ENCODE measurements at regions not wholly inside any gene's neighbourhood (a gene's known extent, or its start where the extent isn't known, plus 50 kb on each side); places are given as distances from the start of the nearest gene placed in this dataset.
"Not testable (repeated sequence)": the region's sequence is repeated elsewhere in the genome, so short reads cannot be mapped to it uniquely, and the experiment has no call there.

DNA sequence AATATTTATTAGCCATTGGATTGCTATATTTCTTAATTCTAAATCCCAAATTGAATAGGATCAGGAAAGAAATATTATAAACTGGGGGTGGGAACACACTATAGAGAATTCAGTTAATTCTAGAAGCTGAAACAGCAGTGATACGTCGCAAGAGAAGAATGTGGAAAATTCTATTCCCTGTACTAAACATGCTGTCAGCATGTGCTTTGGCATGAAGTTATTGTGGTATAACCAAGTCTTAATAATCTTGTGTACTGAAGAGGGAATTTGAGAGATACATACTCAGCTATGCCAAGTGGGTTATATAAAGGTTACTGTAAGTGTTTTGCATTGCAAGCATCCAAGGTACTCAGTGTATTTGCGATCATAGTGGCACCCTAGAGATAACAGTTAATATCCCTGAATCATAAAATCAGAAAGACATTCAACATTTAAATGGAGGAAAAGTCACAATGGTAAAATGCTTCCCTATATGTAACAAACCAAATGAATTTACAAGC is 1492.9 kb upstream of the C9orf72 start:
- DNase-seq: no peak

GRCh38 chr9:29068461-29068860 is 1495.2 kb upstream of the C9orf72 start:
- no peak for DNase-seq

DNA sequence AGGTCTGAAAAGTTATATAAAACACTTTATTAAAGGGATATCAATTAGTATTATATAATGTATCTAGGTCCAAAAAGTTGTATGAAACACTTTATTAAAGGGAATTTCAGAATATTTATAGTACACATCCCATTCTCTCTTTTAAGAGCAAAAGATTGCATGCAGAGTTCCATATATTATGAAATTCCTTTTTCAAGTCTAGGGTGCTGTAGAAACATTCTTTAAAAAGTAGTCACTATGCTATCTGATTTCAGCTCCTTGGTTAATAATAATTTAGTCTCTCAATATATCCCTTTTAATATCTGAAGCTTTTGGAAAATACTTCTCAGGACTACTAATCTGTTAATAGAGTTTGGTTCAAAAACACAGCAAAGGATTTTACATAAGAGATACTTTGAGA is 1496.1 kb upstream of the C9orf72 start:
- no peak for DNase-seq

- no peak for DNase-seq
Measured at GRCh38 chr9:29078063-29078666, 1504.9 kb upstream of the C9orf72 start.

DNA sequence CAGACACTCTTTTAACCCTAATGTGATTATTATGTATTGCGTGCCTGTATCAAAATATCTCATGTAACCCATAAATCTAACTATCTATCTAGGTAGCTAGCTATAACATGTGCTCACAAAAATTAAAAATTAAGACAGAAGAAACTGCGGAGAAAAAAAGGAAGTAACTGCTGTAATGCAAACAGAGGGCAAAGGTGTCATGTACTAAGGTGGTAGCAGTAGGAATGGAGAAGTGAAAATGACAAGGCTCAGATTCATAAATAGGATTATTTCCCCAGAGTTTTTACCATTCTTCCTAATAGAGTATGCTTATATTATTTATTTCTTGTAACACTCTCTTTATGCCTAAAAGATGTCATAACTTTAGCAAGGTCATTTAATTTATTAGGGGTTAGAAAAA is 1527.5 kb upstream of the C9orf72 start:
- DNase-seq: no peak

- DNase-seq: not testable (repeated sequence)
Measured at GRCh38 chr9:29104166-29104565, 1530.9 kb upstream of the C9orf72 start.

GRCh38 chr9:29118555-29118954 is 1545.3 kb upstream of the C9orf72 start:
- DNase-seq: no peak

DNA sequence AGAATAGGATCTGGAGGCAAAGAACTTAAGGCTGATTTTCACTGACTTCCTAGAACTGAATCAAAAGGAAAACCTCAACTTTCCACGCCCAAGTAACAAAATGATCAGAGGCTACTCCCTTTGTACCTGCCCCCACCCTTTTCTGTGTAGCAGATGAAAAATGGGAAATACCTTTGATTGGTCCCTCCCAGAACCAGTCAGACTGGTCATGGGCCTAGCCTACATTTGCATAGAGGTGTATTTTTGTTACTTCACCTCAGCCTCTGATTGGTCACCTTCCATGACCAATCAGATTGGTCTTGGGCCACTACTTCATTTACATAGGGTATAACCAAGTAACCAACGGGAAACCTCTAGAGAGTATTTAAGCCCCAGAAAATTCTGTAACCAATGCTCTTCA is 1553.5 kb upstream of the C9orf72 start:
- DNase-seq: no peak

GRCh38 chr9:29129763-29130162 is 1556.5 kb upstream of the C9orf72 start:
- DNase-seq: no peak

DNA sequence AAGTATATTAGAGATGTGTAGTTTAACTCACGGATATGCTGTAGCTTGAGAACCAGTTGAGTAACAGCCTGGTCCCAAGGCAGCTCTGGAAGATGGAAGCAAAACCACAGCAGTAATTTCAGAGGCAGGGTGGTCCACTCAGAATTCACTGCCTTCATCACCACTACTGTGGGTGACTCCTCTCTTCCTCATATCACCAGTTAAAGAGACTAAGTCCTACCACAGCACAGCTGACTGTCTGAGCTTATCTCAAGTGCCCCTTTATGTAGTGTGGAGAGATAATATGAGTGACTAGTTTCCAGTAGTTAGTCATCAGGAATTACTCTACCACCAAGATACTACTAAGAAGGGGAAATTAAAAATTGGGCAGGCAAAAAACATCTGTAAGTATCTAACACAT is 1571.2 kb upstream of the C9orf72 start:
- DNase-seq: no peak

DNA sequence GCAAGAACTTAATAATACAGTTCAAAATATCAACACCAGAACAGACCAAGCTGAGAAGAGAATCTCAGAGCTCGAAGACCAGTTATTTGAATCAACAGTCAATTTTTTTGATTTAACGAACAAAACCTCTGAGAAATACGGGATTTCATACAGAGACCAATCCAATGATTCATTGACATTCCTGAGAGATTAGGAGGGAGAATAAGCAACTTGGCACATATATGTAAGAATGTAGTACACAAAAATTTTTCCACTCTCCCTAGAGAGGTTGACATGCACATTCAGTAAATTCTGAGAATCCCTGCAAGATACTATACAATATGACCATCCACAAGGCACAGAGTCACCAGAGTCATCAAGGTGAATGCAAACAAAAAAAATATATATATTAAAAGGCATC is 1577.3 kb upstream of the C9orf72 start:
- no peak for DNase-seq

DNA sequence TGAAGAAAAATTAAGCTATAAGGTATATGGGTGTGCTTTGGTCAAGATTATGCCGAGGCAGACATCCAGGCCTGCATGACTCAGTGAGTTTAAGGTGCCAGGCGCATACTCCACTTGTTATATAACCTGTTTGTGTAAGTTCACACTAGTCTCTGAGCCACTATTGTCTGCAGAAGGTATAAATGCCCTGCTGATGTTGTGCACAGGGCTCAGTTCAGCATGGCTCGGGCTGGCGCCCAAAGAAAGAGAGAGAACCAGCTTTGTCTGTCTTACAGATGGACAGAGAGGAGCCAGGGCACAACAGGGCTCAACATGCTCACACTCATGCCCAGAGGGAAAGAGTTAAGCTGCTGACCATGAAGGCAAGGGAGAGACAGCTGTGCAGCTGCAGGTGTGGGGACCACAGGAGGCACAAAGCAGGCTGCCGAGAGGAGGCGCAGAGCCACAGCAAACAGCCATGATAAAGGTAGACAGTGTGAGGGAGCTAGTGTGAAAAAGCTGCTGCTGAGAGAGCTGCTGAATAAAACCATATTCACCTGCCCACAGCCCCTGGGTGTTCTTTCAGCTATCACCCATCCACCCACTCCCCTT is 1587.6 kb upstream of the C9orf72 start:
- no peak for DNase-seq

DNA sequence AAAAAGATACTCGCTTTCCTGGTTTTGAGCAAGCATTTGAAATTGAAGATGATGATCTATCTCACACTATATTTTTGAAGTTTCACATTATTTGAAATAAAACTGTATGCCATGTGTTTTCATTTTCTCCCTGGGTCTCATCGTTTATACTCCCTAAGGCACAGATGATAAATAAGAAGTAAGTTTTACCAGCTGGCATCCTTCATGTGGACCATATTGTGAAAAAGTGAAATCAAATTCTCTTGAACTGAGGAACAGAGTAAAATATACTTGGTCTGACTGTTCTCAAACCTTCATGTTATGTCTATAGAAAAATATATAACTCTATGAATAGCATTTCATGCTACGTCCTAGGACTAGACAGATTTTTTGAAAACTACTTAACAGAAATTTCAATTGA is 1600.9 kb upstream of the C9orf72 start:
- DNase-seq: no peak

- no peak for DNase-seq
Measured at GRCh38 chr9:29176231-29176630, 1603.0 kb upstream of the C9orf72 start.

DNA sequence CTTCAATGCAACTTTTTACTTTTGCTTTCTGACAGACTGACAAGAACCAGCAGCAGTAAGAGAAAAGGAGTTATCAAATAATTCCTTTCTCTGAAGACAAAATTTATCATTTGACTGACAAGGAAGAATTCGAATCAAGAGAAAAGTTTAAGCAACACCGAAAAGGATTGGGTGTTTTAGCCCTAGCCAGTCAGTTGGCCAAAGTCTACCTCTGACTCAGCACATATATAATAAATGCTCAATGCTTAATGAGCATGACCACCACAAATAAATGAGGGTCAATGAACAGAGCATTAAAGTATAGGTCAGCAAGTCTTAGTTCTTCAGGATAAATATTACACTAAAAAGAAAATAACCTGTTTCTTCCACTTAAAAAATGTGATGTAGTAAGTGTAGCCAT is 1603.5 kb upstream of the C9orf72 start:
- no peak for DNase-seq

DNA sequence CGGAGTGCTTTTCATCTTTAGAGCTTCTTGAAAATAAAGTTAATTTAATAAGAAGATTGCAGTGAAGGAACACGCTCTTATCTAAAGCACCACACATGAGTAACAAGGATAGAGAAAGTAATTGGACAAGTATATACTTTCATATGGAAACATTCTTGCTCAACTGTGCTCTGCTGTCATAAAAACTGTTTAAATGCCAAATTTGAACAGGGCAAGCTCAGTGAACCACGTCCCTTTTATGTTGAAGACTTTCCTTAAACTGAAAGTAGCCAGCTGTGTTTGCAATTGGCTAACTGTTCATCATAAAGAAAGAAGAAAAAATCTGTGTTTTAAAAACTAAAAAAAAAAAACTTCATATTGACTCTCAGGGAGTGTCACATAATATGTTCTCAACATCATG is 1610.7 kb upstream of the C9orf72 start:
- no peak for DNase-seq

DNA sequence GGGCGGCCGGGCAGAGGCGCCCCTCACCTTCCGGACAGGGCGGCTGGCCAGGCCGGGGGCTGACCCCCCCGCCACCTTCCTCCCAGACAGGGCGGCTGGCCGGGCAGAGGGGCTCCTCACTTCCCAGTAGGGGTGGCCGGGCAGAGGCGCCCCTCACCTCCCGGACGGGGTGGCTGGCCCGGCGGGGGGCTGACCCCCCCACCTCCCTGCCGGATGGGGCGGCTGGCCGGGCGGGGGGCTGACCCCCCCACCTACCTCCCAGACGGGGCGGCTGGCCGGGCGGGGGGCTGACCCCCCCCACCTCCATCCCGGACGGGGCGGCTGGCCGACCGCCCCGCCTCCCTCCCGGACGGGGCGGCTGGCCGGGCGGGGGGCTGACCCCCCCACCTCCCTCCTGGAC is 1615.5 kb upstream of the C9orf72 start:
- not testable (repeated sequence) for DNase-seq

GRCh38 chr9:29189221-29189620 is 1615.9 kb upstream of the C9orf72 start:
- DNase-seq: not testable (repeated sequence)

GRCh38 chr9:29198861-29199260 is 1625.6 kb upstream of the C9orf72 start:
- no peak for DNase-seq

DNA sequence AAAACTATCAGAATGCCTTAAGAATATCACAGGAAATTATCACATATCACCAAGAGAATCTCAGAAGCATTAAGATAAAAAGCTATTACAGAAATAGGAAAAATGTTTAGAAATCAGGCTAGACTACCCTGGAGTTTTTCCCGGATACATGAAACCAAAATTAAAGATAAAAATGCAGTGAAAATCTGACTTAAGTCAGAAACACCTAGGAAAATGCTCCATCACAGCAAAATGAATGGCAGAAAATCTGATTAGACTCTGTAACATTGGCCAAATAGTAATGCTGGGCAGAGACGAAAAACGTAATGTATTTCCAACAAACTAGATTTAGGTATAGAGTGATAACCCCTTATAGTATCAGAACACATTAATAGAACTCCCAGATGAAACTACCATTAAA is 1626.7 kb upstream of the C9orf72 start:
- DNase-seq: no peak

- no peak for DNase-seq
Measured at GRCh38 chr9:29200650-29201049, 1627.4 kb upstream of the C9orf72 start.

DNA sequence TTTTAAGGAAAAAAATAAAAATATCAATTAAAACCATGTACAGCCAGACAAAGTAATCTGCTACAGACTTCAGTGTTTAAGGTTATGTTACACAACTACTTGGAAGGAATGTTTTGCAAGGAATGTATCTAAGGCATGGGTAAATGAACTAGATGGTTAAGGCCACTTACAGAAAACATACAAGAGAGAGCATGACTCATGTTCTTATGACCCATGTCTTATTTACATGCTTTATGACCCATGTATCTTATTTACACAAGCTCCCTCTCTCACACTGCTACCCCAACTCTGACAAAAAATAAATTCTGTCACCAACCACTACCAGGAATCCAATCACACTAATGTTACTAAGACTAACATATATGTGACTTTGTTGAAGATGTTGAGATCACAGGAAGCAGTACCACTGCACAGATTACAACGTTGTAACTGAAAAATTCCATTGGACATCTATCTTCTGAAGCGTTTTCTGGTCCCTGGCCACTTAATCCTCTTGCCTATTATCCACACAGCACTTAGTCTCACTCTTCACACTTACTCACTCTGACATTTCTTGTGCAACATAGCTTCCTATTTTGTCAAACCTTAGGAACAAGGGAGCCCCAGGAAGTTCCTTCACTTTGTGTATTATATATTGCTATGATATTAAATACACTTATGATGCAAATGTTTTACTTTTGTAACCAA is 1630.1 kb upstream of the C9orf72 start:
- DNase-seq: no peak

DNA sequence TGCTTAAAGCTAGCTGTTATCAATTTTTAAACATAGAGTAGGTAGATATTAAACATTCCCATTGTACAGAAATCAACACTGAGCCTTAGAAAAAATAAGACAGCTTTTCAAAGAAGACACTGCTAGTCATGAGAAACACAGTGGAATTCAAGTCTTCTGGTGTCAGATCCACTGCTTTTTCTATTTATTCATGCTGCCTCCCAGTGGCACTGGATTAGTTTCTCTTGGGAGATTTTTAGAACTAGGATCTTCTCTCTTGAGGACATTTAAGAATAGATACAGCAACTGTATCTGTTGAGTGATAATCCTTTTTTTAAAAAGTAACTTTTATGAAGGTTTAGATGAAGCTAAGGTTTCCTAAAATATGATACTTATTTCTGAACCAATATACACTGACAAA is 1635.4 kb upstream of the C9orf72 start:
- no peak for DNase-seq

- DNase-seq: no peak
Measured at GRCh38 chr9:29209748-29210291, 1636.5 kb upstream of the C9orf72 start.
